Uterus (tissue), 3 donors: ENCODE measurements at regions not wholly inside any gene's neighbourhood (a gene's known extent, or its start where the extent isn't known, plus 50 kb on each side); places are given as distances from the start of the nearest gene placed in this dataset.

Source experiments
- DNase-seq, 2 donors: peaks; one replicate each; pipeline ENCODE4 v3.0.0-alpha.2; 2019 to 2020
- H3K27ac ChIP-seq, 2 donors: fragments of 200-600 bp; sonication (generic); 1 replicate in 1 of 2; 2 replicates in 1 of 2; pipeline ENCODE4 v1.5.1; 2016 to 2018
- H3K27me3 ChIP-seq, 2 donors: fragments of 200-600 bp; sonication (generic); one replicate each; pipeline ENCODE4 v1.5.1; 2018 to 2019; ENCODE audit warnings: control low read depth in 1 of 2
- H3K36me3 ChIP-seq, 2 donors: fragments of 200-600 bp; sonication (generic); one replicate each; pipeline ENCODE4 v1.5.1; 2019; ENCODE audit warnings: control low read depth in 1 of 2
- H3K4me1 ChIP-seq, 2 donors: fragments of 200-600 bp; sonication (generic); one replicate each; pipeline ENCODE4 v1.5.1; 2018 to 2019; ENCODE audit warnings: control low read depth in 1 of 2
- H3K4me3 ChIP-seq, 2 donors: fragments of 200-600 bp; sonication (generic); 1 replicate in 1 of 2; 2 replicates in 1 of 2; pipeline ENCODE4 v1.5.1; 2018 to 2019; ENCODE audit warnings: mild to moderate bottlenecking in 1 of 2
- H3K9me3 ChIP-seq, 2 donors: fragments of 200-600 bp; sonication (generic); one replicate each; pipeline ENCODE4 v1.5.1; 2019; ENCODE audit warnings: control low read depth in 1 of 2
- CTCF ChIP-seq, 4 experiments: fragments of 200-600 bp in 2 of 4; fragments of 450-650 bp in 2 of 4; sonication (generic) in 2 of 4; IDR thresholded peaks; one replicate each; pipeline ENCODE4 v1.5.1; 2016 to 2019; ENCODE audit warnings: antibody characterized with exemption in 4 of 4, mild to moderate bottlenecking in 2 of 4, moderate library complexity in 1 of 4
- POLR2A ChIP-seq, 2 donors: fragments of 450-650 bp; IDR thresholded peaks; one replicate each; pipeline ENCODE4 v1.6.1; 2016; ENCODE audit warnings: antibody characterized with exemption in 2 of 2, mild to moderate bottlenecking in 1 of 2, moderate library complexity in 1 of 2
- intact Hi-C: fragments of 100-400 bp; cut with DNase I; formaldehyde crosslinking; loops from one replicate; pipeline ENCODE4 v1.15.1; 2023; ENCODE audit warnings: low total_unique reads
- donor health status: DM: yes; HTN: yes; CAD: no.

- Histone ChIP-seq H3K27ac (peak overlapping the region; percentile 46 to 74), H3K4me1 (peaks cover 0 to 12% of the 10 kb centered on the region in 2 donors), H3K9me3 (no peaks in the 10 kb centered on the region), H3K4me3 (no peak overlapping the region), H3K27me3 (no peaks in the 10 kb centered on the region), H3K36me3 (no peaks in the 10 kb centered on the region)
- TF ChIP-seq CTCF (IDR thresholded peaks at IDR 0.05), result no peak
- peak in 1 of 2 donors; percentile 14 for TF ChIP-seq POLR2A (IDR thresholded peaks at IDR 0.05)
- intact Hi-C loops, result no loop called here
- peak in 1 of 2 donors; percentile 38 for DNase-seq
Observed at GRCh38 chr2:64214281-64215115, 70.3 kb upstream of the PELI1 start.

- intact Hi-C loops, result no loop called here
- no peak for DNase-seq
- no peak for TF ChIP-seq CTCF (IDR thresholded peaks at IDR 0.05)
- no peak for TF ChIP-seq POLR2A (IDR thresholded peaks at IDR 0.05)
- Histone ChIP-seq H3K27ac (no peak overlapping the region), H3K27me3 (no peaks in the 10 kb centered on the region), H3K4me3 (no peak overlapping the region), H3K9me3 (no peaks in the 10 kb centered on the region), H3K4me1 (peaks cover 0 to 12% of the 10 kb centered on the region in 2 donors), H3K36me3 (no peaks in the 10 kb centered on the region)
Observed at GRCh38 chr2:64217198-64217869, 73.1 kb upstream of the PELI1 start.

GRCh38 chr2:64218137-64218802 lies 74.0 kb upstream of the PELI1 start:
- Histone ChIP-seq H3K27ac (no peak overlapping the region), H3K4me1 (peaks cover 0 to 12% of the 10 kb centered on the region in 2 donors), H3K4me3 (no peak overlapping the region), H3K36me3 (no peaks in the 10 kb centered on the region), H3K27me3 (no peaks in the 10 kb centered on the region), H3K9me3 (no peaks in the 10 kb centered on the region)
- intact Hi-C loops, result no loop called here
- DNase-seq, result no peak
- TF ChIP-seq CTCF (IDR thresholded peaks at IDR 0.05) (no peak), POLR2A (IDR thresholded peaks at IDR 0.05) (no peak)

DNA sequence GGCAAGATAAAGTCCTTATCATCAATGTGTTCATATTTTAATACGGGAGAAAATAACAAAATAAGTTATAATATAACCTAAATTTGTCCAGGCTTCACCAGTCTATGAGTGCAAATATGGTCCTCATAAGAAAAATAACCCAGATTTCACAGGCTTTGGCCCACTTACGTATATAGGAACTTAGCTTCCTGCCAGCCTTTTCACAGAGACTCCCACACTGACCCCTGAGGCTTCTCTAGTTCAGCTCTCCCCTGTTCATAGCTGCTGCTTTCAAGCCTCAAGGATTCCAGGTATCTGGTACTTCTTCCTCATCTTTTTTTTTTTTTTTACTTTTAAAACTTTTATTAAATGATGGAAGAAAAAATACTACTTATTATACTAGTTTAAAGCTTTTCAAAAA lies 74.9 kb upstream of the PELI1 start:
- Histone ChIP-seq H3K4me3 (no peak overlapping the region), H3K36me3 (no peaks in the 10 kb centered on the region), H3K27ac (no peak overlapping the region), H3K4me1 (peaks cover 0 to 9% of the 10 kb centered on the region in 2 donors), H3K9me3 (no peaks in the 10 kb centered on the region), H3K27me3 (no peaks in the 10 kb centered on the region)
- intact Hi-C loops, result no loop called here
- DNase-seq, result no peak
- no peak for TF ChIP-seq CTCF (IDR thresholded peaks at IDR 0.05)
- no peak for TF ChIP-seq POLR2A (IDR thresholded peaks at IDR 0.05)

DNA sequence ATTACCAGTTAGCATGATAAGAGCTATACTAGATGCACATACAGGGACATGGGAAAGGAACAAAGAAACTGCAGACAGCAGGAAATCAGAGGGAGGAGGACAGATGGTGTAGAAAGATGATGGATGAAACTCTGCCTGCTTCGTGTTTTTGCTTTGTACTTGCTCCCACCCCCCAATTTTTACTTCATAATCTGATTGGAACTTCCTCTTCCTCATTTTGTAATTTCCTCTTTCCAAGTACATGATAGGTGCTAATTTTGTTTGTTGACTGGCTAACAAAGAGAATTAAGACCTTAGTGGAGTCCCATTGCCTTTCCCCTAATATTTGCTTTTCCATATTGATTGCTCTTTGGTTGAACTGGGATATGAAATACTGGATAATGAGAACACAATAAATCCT lies 76.0 kb upstream of the PELI1 start:
- DNase-seq, result no peak
- H3K4me3 ChIP-seq, result no peak overlapping the region
- H3K27ac ChIP-seq, result no peak overlapping the region
- H3K27me3 ChIP-seq, result no peaks in the 10 kb centered on the region
- no peaks in the 10 kb centered on the region for H3K36me3 ChIP-seq
- intact Hi-C loops, result no loop called here
- H3K4me1 ChIP-seq, result no peaks in the 10 kb centered on the region
- H3K9me3 ChIP-seq, result no peaks in the 10 kb centered on the region
- TF ChIP-seq POLR2A (IDR thresholded peaks at IDR 0.05) (no peak), CTCF (IDR thresholded peaks at IDR 0.05) (no peak)
